Panc1 (cell line): ENCODE measurements at regions not wholly inside any gene's neighbourhood (a gene's known extent, or its start where the extent isn't known, plus 50 kb on each side); places are given as distances from the start of the nearest gene placed in this dataset.

Experiments
- ATAC-seq: fragments of 200-7000 bp; cut with Tn5 transposase; 2 replicates; pipeline ENCODE4 v1.9.1; 2020; ENCODE audit warnings: mild to moderate bottlenecking, moderate library complexity
- BruUV-seq: library from RNA; stranded (reverse); fragments of 400-500 nt; replicated peaks from 2 replicates; lab custom pipeline; 2021; lab: Mats Ljungman, UMichigan
- CTCF ChIA-PET: fragments of 300-600 bp; sonication (Branson Sonifier 250); formaldehyde crosslinking; loops from one replicate; lab custom pipeline; 2022; ENCODE audit warnings: antibody characterized with exemption; lab: Charles Lee
- POLR2A ChIA-PET: fragments of 300-600 bp; sonication (Branson Sonifier 250); formaldehyde crosslinking; loops from one replicate; lab custom pipeline; 2022; ENCODE audit warnings: antibody characterized with exemption; lab: Charles Lee
- DNase-seq: peaks from one replicate; pipeline ENCODE4 v3.0.0-alpha.2; 2010; ENCODE audit warnings: low read depth, low spot score
- H3K27ac ChIP-seq: 2 replicates; pipeline ENCODE4 v1.5.1; 2011; ENCODE audit warnings: mild to moderate bottlenecking, low read length, inconsistent platforms
- H3K27me3 ChIP-seq: fragments of 200-500 bp; sonication (Bioruptor generic); 2 replicates; pipeline ENCODE4 v1.6.0; 2014; ENCODE audit warnings: low read length, inconsistent platforms; ENCODE audit not compliant: control insufficient read depth, insufficient read depth
- H3K36me3 ChIP-seq: fragments of 200-500 bp; sonication (Bioruptor generic); 2 replicates; pipeline ENCODE4 v1.5.1; 2014; ENCODE audit warnings: inconsistent platforms, mild to moderate bottlenecking, low read length, moderate library complexity; ENCODE audit not compliant: control insufficient read depth, insufficient read depth
- H3K4me1 ChIP-seq: 2 replicates; pipeline ENCODE4 v1.5.1; 2011; ENCODE audit warnings: inconsistent platforms, mild to moderate bottlenecking, low read length, moderate library complexity; ENCODE audit not compliant: control insufficient read depth, insufficient read depth
- H3K4me3 ChIP-seq, 2 experiments: 2 replicates each; pipeline ENCODE4 v1.5.1; 2011 to 2012; ENCODE audit warnings: low read depth in 2 of 2, low read length in 2 of 2, mild to moderate bottlenecking in 2 of 2, inconsistent platforms in 1 of 2, moderate library complexity in 1 of 2
- H3K9me3 ChIP-seq: fragments of 200-500 bp; sonication (Bioruptor generic); 2 replicates; pipeline ENCODE4 v1.5.1; 2014; ENCODE audit warnings: low read depth, mild to moderate bottlenecking, inconsistent platforms, low read length, moderate library complexity; ENCODE audit not compliant: control insufficient read depth, insufficient read depth
- POLR2AphosphoS5 ChIP-seq: IDR thresholded peaks from 2 replicates; pipeline ENCODE4 v1.6.1; 2012; ENCODE audit warnings: mild to moderate bottlenecking, low read depth, low read length, moderate library complexity
- SIN3A ChIP-seq: IDR thresholded peaks from 2 replicates; pipeline ENCODE4 v1.6.1; 2012; ENCODE audit warnings: low read depth, mild to moderate bottlenecking, low read length, moderate library complexity, borderline replicate concordance; ENCODE audit not compliant: insufficient read depth
- TCF7L2 ChIP-seq: IDR thresholded peaks from 2 replicates; pipeline ENCODE4 v1.6.1; 2011; ENCODE audit warnings: mild to moderate bottlenecking, low read depth, low read length, inconsistent platforms
- in situ Hi-C: cut with HindIII; loops from 2 replicates; pipeline ENCODE4 v1.10.0; 2016; ENCODE audit warnings: low sequenced_read_pairs, low pct_unique_long_range_greater_than_20kb
- intact Hi-C: fragments of 100-400 bp; cut with micrococcal nuclease; formaldehyde crosslinking; loops from one replicate; pipeline ENCODE4 v1.10.0; 2022; ENCODE audit not compliant: unreplicated experiment
- TF ChIP-seq, protein P1 (sequence below): fragments of 450-650 bp; IDR thresholded peaks from 2 replicates; pipeline ENCODE4 v1.5.1; 2017; ENCODE audit warnings: mild to moderate bottlenecking
- TF ChIP-seq, protein P2 (sequence below), 2 experiments: IDR thresholded peaks; 2 replicates each; pipeline ENCODE4 v1.6.1; 2011 to 2012; ENCODE audit warnings: low read depth in 2 of 2, control low read depth in 1 of 2, low read length in 1 of 2, mild to moderate bottlenecking in 1 of 2, moderate library complexity in 1 of 2; ENCODE audit not compliant: insufficient read depth in 1 of 2

DNA sequence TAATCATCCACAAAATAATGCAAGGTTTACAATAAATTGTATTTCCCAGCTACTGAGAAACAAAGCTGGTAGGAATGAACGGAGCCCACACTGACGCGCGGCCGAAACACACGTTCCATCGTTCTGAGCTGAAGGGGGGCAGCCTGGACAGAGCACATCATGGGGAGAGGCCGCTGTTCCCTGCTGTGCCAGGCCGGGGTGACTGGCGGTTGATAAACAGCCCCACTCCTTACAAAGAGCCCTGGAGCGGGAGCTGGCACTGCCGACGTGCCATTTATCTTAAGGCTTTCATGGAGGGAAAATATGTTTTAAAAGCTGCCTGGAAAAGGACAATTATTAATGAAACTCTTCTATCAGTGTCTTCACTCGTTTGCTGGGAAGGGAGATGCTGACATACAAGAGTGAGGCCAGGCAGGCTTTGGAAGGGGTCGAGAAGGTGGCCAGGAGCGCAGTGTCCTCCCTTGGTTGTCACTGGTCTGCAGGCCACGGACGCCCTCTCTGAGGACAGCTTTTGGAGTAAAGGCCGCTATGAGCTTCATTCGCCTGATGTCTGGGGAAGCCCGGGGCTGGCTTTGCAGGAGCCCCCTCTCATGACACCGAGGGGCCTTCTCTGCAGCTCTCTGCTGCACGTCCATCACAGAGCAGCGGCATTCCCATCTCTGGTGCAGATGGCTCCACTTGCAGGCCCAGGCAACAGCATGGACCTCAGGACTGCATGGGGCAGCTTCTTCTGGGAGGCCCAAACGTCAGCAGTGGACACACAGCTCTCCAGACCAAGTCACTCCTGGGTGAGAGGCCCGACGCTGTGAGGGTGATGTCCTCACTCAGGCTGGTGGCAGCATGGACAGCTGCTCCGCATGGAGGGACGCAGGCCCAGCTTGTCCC is 355.3 kb upstream of the SFSWAP start:
- Histone ChIP-seq H3K36me3 (no peaks in the 10 kb centered on the region), H3K27ac (no peak overlapping the region), H3K4me3 (no peak overlapping the region), H3K9me3 (no peaks in the 10 kb centered on the region), H3K4me1 (no peaks in the 10 kb centered on the region), H3K27me3 (peaks cover 10% of the 10 kb centered on the region)
- POLR2A ChIA-PET, result no interaction called here
- no peak; the same call in 1 of the 2 replicates for ATAC-seq
- TF ChIP-seq, protein P1, sequence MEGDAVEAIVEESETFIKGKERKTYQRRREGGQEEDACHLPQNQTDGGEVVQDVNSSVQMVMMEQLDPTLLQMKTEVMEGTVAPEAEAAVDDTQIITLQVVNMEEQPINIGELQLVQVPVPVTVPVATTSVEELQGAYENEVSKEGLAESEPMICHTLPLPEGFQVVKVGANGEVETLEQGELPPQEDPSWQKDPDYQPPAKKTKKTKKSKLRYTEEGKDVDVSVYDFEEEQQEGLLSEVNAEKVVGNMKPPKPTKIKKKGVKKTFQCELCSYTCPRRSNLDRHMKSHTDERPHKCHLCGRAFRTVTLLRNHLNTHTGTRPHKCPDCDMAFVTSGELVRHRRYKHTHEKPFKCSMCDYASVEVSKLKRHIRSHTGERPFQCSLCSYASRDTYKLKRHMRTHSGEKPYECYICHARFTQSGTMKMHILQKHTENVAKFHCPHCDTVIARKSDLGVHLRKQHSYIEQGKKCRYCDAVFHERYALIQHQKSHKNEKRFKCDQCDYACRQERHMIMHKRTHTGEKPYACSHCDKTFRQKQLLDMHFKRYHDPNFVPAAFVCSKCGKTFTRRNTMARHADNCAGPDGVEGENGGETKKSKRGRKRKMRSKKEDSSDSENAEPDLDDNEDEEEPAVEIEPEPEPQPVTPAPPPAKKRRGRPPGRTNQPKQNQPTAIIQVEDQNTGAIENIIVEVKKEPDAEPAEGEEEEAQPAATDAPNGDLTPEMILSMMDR, result no peak
- TF ChIP-seq SIN3A (no peak), TCF7L2 (no peak), POLR2AphosphoS5 (no peak)
- TF ChIP-seq, protein P2, sequence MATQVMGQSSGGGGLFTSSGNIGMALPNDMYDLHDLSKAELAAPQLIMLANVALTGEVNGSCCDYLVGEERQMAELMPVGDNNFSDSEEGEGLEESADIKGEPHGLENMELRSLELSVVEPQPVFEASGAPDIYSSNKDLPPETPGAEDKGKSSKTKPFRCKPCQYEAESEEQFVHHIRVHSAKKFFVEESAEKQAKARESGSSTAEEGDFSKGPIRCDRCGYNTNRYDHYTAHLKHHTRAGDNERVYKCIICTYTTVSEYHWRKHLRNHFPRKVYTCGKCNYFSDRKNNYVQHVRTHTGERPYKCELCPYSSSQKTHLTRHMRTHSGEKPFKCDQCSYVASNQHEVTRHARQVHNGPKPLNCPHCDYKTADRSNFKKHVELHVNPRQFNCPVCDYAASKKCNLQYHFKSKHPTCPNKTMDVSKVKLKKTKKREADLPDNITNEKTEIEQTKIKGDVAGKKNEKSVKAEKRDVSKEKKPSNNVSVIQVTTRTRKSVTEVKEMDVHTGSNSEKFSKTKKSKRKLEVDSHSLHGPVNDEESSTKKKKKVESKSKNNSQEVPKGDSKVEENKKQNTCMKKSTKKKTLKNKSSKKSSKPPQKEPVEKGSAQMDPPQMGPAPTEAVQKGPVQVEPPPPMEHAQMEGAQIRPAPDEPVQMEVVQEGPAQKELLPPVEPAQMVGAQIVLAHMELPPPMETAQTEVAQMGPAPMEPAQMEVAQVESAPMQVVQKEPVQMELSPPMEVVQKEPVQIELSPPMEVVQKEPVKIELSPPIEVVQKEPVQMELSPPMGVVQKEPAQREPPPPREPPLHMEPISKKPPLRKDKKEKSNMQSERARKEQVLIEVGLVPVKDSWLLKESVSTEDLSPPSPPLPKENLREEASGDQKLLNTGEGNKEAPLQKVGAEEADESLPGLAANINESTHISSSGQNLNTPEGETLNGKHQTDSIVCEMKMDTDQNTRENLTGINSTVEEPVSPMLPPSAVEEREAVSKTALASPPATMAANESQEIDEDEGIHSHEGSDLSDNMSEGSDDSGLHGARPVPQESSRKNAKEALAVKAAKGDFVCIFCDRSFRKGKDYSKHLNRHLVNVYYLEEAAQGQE (IDR thresholded peaks at IDR 0.05; ENCODE audit: insufficient read depth in 1 of 2, low read depth in 2 of 2, low read length in 1 of 2), result no peak
- intact Hi-C loops, result no loop called here
- in situ Hi-C loops, result no loop called here
- CTCF ChIA-PET, result no interaction called here
- no peak for DNase-seq
- BruUV-seq, result no TSS peak

DNA sequence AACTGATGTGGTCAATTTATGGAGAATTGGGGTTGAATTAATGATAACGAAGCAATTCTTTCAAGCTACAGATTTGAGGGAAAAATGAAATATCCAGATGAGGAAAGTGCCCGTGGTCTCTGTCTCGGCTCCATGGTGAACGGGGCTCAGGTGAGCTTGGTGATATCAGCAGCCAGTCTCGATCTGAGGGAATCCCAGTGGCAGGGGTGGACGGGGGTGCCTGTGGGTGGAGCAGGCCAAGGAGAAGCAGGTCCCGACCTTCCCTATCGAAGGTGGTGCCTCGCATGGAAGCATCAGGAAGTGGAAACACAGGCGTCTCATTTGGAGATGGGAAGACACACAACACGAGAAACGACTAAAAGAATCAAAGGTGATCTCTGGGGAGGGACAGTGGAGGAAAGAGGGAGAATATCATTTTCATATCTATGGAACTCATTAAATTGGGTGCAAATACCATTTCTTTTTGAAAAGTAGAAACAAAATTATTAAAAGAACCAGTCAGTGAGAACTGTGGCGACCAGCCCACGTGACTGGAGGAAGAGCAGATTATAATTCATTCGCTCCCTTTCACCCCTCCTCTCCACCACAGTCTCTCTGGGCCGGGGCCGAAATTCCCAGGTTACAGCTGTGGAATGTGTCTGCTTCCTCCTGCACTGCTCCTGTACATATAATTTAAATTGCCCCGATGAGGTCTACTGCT is 354.3 kb upstream of the SFSWAP start:
- CTCF ChIA-PET, result no interaction called here

More for the DNA sequence above, 354.3 kb upstream of the SFSWAP start:
- in situ Hi-C loops, result no loop called here
- H3K36me3 ChIP-seq, result no peaks in the 10 kb centered on the region
- no peak overlapping the region for H3K27ac ChIP-seq
- POLR2A ChIA-PET, result no interaction called here
- no peaks in the 10 kb centered on the region for H3K9me3 ChIP-seq
- no peak for ATAC-seq
- intact Hi-C loops, result no loop called here
- H3K4me3 ChIP-seq, result no peak overlapping the region
- BruUV-seq, result no TSS peak
- peaks cover 17% of the 10 kb centered on the region for H3K27me3 ChIP-seq
- H3K4me1 ChIP-seq, result no peaks in the 10 kb centered on the region
- TF ChIP-seq, protein P1, result no peak
- TF ChIP-seq POLR2AphosphoS5 (no peak), SIN3A (no peak), TCF7L2 (no peak)
- TF ChIP-seq, protein P2 (IDR thresholded peaks at IDR 0.05; ENCODE audit: insufficient read depth in 1 of 2, low read depth in 2 of 2, low read length in 1 of 2), result no peak
- no peak for DNase-seq
